B cell (primary cell): ENCODE measurements at regions not wholly inside any gene's neighbourhood (a gene's known extent, or its start where the extent isn't known, plus 50 kb on each side); places are given as distances from the start of the nearest gene placed in this dataset.

Experiments
- ATAC-seq: fragments of 200-7000 bp; cut with Tn5 transposase; one replicate; pipeline ENCODE4 v1.10.0; 2021; ENCODE audit warnings: low read depth, mild to moderate bottlenecking, moderate number of reproducible peaks, moderate library complexity
- CTCF ChIA-PET: fragments of 350-600 bp; sonication (Branson Sonifier 250); formaldehyde crosslinking; loops from one replicate; lab custom pipeline; 2021; ENCODE audit warnings: antibody characterized with exemption, inconsistent platforms; lab: Charles Lee
- POLR2A ChIA-PET: fragments of 350-600 bp; sonication (Branson Sonifier 250); formaldehyde crosslinking; loops from one replicate; lab custom pipeline; 2021; ENCODE audit warnings: antibody characterized with exemption; lab: Charles Lee
- DNase-seq: peaks from one replicate; pipeline ENCODE4 v3.0.0; 2013
- H2AFZ ChIP-seq: 2 replicates; pipeline ENCODE4 v1.6.1; 2012; ENCODE audit warnings: mild to moderate bottlenecking, low read depth, low read length; ENCODE audit not compliant: insufficient read depth, poor library complexity, severe bottlenecking
- H3K27ac ChIP-seq, 2 donors: 1 replicate in 1 of 2; 2 replicates in 1 of 2; pipeline ENCODE4 v1.5.1; 2012 to 2013; ENCODE audit warnings: low read length in 2 of 2, mild to moderate bottlenecking in 2 of 2, moderate library complexity in 1 of 2
- H3K27me3 ChIP-seq, 4 experiments: fragments of 200-600 bp in 1 of 4; sonication (generic) in 1 of 4; replicated peaks in 1 of 4; 1 replicate in 2 of 4; 2 replicates in 2 of 4; pipeline versions ENCODE4 v1.6.1 to v1.7.0; 2013 to 2016; ENCODE audit warnings: low read length in 3 of 4, mild to moderate bottlenecking in 2 of 4, mixed read lengths in 1 of 4, moderate library complexity in 1 of 4; ENCODE audit not compliant: insufficient read depth in 4 of 4, control insufficient read depth in 3 of 4; ENCODE audit errors: control extremely low read depth in 1 of 4
- H3K36me3 ChIP-seq, 2 experiments: replicated peaks in 1 of 2; 1 replicate in 1 of 2; 2 replicates in 1 of 2; pipeline versions ENCODE4 v1.6.1 to v1.7.1; 2013; ENCODE audit warnings: low read length in 1 of 2; ENCODE audit not compliant: insufficient read depth in 2 of 2, control insufficient read depth in 1 of 2; ENCODE audit errors: control extremely low read depth in 1 of 2, extremely low read depth in 1 of 2
- H3K4me1 ChIP-seq, 2 donors: fragments of 200-600 bp in 1 of 2; sonication (generic) in 1 of 2; 1 replicate in 1 of 2; 2 replicates in 1 of 2; pipeline versions ENCODE4 v1.5.1 to v1.6.1; 2013 to 2017; ENCODE audit warnings: low read length in 2 of 2; ENCODE audit not compliant: control insufficient read depth in 2 of 2, insufficient read depth in 2 of 2
- H3K4me2 ChIP-seq: replicated peaks from 2 replicates; pipeline ENCODE3; 2012; ENCODE audit warnings: mild to moderate bottlenecking, low read depth, low read length; ENCODE audit not compliant: poor library complexity, severe bottlenecking
- H3K4me3 ChIP-seq, 5 experiments: fragments of 200-600 bp in 1 of 5; sonication (generic) in 1 of 5; 1 replicate in 3 of 5; 2 replicates in 2 of 5; pipeline versions ENCODE4 v1.5.1 to v1.7.0; 2011 to 2016; ENCODE audit warnings: low read length in 4 of 5, mild to moderate bottlenecking in 4 of 5, low read depth in 2 of 5, control low read depth in 1 of 5, moderate library complexity in 1 of 5; ENCODE audit not compliant: insufficient read depth in 1 of 5; ENCODE audit errors: control extremely low read depth in 1 of 5, extremely low read depth in 1 of 5
- H3K79me2 ChIP-seq: fragments of 200-600 bp; sonication (generic); one replicate; pipeline ENCODE4 v1.6.0; 2016; ENCODE audit warnings: low read length; ENCODE audit not compliant: control insufficient read depth, insufficient read depth
- H3K9ac ChIP-seq: fragments of 200-600 bp; sonication (generic); 2 replicates; pipeline ENCODE4 v1.6.1; 2017; ENCODE audit warnings: mild to moderate bottlenecking, low read length, moderate library complexity
- H3K9me3 ChIP-seq, 3 donors: one replicate each; pipeline versions ENCODE4 v1.6.1 to v1.7.1; 2013; ENCODE audit warnings: low read length in 2 of 3; ENCODE audit not compliant: control insufficient read depth in 2 of 3, insufficient read depth in 1 of 3; ENCODE audit errors: control extremely low read depth in 1 of 3
- H4K20me1 ChIP-seq: 2 replicates; pipeline ENCODE4 v1.6.0; 2012; ENCODE audit warnings: mild to moderate bottlenecking, low read length; ENCODE audit not compliant: insufficient read depth, control insufficient read depth, poor library complexity, severe bottlenecking
- H3K27ac Mint-ChIP-seq: one replicate; pipeline ENCODE4 v1.8.0; 2021; ENCODE audit warnings: mixed read lengths
- H3K27me3 Mint-ChIP-seq: one replicate; pipeline ENCODE4 v1.8.0; 2021; ENCODE audit warnings: mixed read lengths
- H3K4me1 Mint-ChIP-seq: one replicate; pipeline ENCODE4 v1.8.0; 2021; ENCODE audit warnings: mixed read lengths
- H3K4me3 Mint-ChIP-seq: one replicate; pipeline ENCODE4 v1.8.0; 2021; ENCODE audit warnings: mixed read lengths
- H3K9me3 Mint-ChIP-seq: one replicate; pipeline ENCODE4 v1.8.0; 2022; ENCODE audit warnings: mixed read lengths; ENCODE audit not compliant: insufficient read depth
- CTCF ChIP-seq: fragments of 200-600 bp; IDR thresholded peaks from one replicate; pipeline ENCODE4 v1.8.0; 2022; ENCODE audit warnings: antibody characterized with exemption, mild to moderate bottlenecking
- EZH2 ChIP-seq: IDR thresholded peaks from 2 replicates; pipeline ENCODE4 v1.6.1; 2012; ENCODE audit warnings: borderline replicate concordance, low read depth, mild to moderate bottlenecking, moderate library complexity, low read length; ENCODE audit not compliant: insufficient read depth, poor library complexity, severe bottlenecking
- WGBS: methylation state at CpG from one replicate; pipeline ENCODE4 v1.1.5; 2013; ENCODE audit warnings: missing lambda C conversion rate; ENCODE audit not compliant: insufficient coverage; 5-methylcytosine and 5-hydroxymethylcytosine counted together
- intact Hi-C: fragments of 100-400 bp; cut with micrococcal nuclease; formaldehyde crosslinking; loops from one replicate; pipeline ENCODE4 v1.10.0; 2022

GRCh38 chr1:68745011-68745410 lies 248.1 kb upstream of the DEPDC1 start:
- Histone ChIP-seq H3K4me3 (no peak overlapping the region), H3K27me3 (no peaks in the 10 kb centered on the region), H3K9ac (no peak overlapping the region), H2AFZ (no peak overlapping the region), H3K36me3 (no peaks in the 10 kb centered on the region), H3K4me2 (no peak overlapping the region), H3K27ac (no peak overlapping the region), H3K79me2 (no peaks in the 10 kb centered on the region), H4K20me1 (no peaks in the 10 kb centered on the region), H3K9me3 (peaks cover 0 to 15% (median 1%) of the 10 kb centered on the region in 3 donors), H3K4me1 (no peaks in the 10 kb centered on the region)
- TF ChIP-seq CTCF, result no peak
- no peak for TF ChIP-seq EZH2
- H3K4me3 Mint-ChIP-seq, result no peak overlapping the region
- 67% methylated on average over 1 of the region's 2 CpGs for WGBS
- H3K9me3 Mint-ChIP-seq, result peaks cover 14% of the 10 kb centered on the region
- DNase-seq (no peak), ATAC-seq (no peak)
- ChIA-PET POLR2A (no interaction called here), CTCF (no interaction called here)
- H3K27ac Mint-ChIP-seq, result no peak overlapping the region
- intact Hi-C loops, result no loop called here
- H3K4me1 Mint-ChIP-seq, result no peaks in the 10 kb centered on the region
- no peaks in the 10 kb centered on the region for H3K27me3 Mint-ChIP-seq

- TF ChIP-seq CTCF, result no peak
- TF ChIP-seq EZH2, result no peak
- Mint-ChIP-seq H3K27ac (no peak overlapping the region), H3K27me3 (no peaks in the 10 kb centered on the region), H3K4me1 (no peaks in the 10 kb centered on the region), H3K4me3 (no peak overlapping the region), H3K9me3 (peaks cover 14% of the 10 kb centered on the region)
- Histone ChIP-seq H3K4me2 (no peak overlapping the region), H3K27ac (no peak overlapping the region), H3K4me1 (no peaks in the 10 kb centered on the region), H3K4me3 (no peak overlapping the region), H3K9me3 (peaks cover 0 to 15% (median 1%) of the 10 kb centered on the region in 3 donors), H4K20me1 (no peaks in the 10 kb centered on the region), H3K79me2 (no peaks in the 10 kb centered on the region), H3K27me3 (no peaks in the 10 kb centered on the region), H3K36me3 (no peaks in the 10 kb centered on the region), H3K9ac (no peak overlapping the region), H2AFZ (no peak overlapping the region)
- WGBS, result no CpG with 5 or more reads among the region's 1 CpG
- ChIA-PET CTCF (no interaction called here), POLR2A (no interaction called here)
- intact Hi-C loops, result no loop called here
- no peak for ATAC-seq
- no peak for DNase-seq
Observed at GRCh38 chr1:68745451-68745850, 248.6 kb upstream of the DEPDC1 start.
